Esophagus squamous epithelium (tissue), 5 donors: ENCODE measurements at regions not wholly inside any gene's neighbourhood (a gene's known extent, or its start where the extent isn't known, plus 50 kb on each side); places are given as distances from the start of the nearest gene placed in this dataset.

Source experiments
- DNase-seq: peaks from one replicate; lab custom pipeline; 2025; lab: John Stamatoyannopoulos, UW
- H3K27ac ChIP-seq, 4 donors: fragments of 200-600 bp; sonication (generic); one replicate each; pipeline ENCODE4 v1.5.1; 2016 to 2019; ENCODE audit warnings: mild to moderate bottlenecking in 1 of 4
- H3K27me3 ChIP-seq, 4 donors: fragments of 200-600 bp; sonication (generic); 1 replicate in 3 of 4; 2 replicates in 1 of 4; pipeline versions ENCODE4 v1.5.1 to v1.6.0; 2017 to 2021; ENCODE audit warnings: antibody characterized with exemption in 1 of 4
- H3K36me3 ChIP-seq, 3 donors: fragments of 200-600 bp; sonication (generic); one replicate each; pipeline ENCODE4 v1.5.1; 2016 to 2019
- H3K4me1 ChIP-seq, 3 donors: fragments of 200-600 bp; sonication (generic); one replicate each; pipeline ENCODE4 v1.5.1; 2017 to 2019
- H3K4me3 ChIP-seq, 4 donors: fragments of 200-600 bp; sonication (generic); 1 replicate in 3 of 4; 2 replicates in 1 of 4; pipeline ENCODE4 v1.5.1; 2016 to 2019; ENCODE audit warnings: mild to moderate bottlenecking in 2 of 4, moderate library complexity in 1 of 4
- H3K9me3 ChIP-seq, 3 donors: fragments of 200-600 bp; sonication (generic); one replicate each; pipeline ENCODE4 v1.5.1; 2016 to 2019
- CTCF ChIP-seq, 6 experiments: fragments of 450-650 bp in 4 of 6; fragments of 200-600 bp in 2 of 6; sonication (generic) in 2 of 6; IDR thresholded peaks; one replicate each; pipeline ENCODE4 v1.5.1; 2016 to 2019; ENCODE audit warnings: antibody characterized with exemption in 6 of 6, mild to moderate bottlenecking in 4 of 6, moderate library complexity in 4 of 6
- POLR2A ChIP-seq, 4 donors: fragments of 450-650 bp; IDR thresholded peaks; one replicate each; pipeline ENCODE4 v1.6.1; 2017; ENCODE audit warnings: antibody characterized with exemption in 4 of 4, mild to moderate bottlenecking in 4 of 4, moderate library complexity in 3 of 4
- WGBS, 2 donors: methylation state at CpG; one replicate each; pipeline ENCODE4 v1.1.5; 2018; 5-methylcytosine and 5-hydroxymethylcytosine counted together
- intact Hi-C: fragments of 100-400 bp; cut with DNase I; formaldehyde crosslinking; loops from one replicate; pipeline ENCODE4 v1.15.0; 2022
- donor health status: DM: yes; HTN: yes; CAD: no.

- TF ChIP-seq POLR2A (IDR thresholded peaks at IDR 0.05) (no peak), CTCF (IDR thresholded peaks at IDR 0.05) (no peak)
- WGBS, 2 donors: 80 to 81% methylated on average over 10 to 13 of the region's 13 CpGs
- Histone ChIP-seq H3K9me3 (no peaks in the 10 kb centered on the region), H3K27ac (no peak overlapping the region), H3K4me1 (no peaks in the 10 kb centered on the region), H3K4me3 (no peak overlapping the region), H3K27me3 (peaks cover 0 to 5% (median 0%) of the 10 kb centered on the region in 4 donors), H3K36me3 (no peaks in the 10 kb centered on the region)
- no peak for DNase-seq
- intact Hi-C loops: no loop called here
These were observed 103.3 kb upstream of the FZD10 start for GRCh38 chr12:130058926-130059472.

- 28 to 53% methylated on average over 2 to 4 of the region's 9 CpGs for WGBS, 2 donors
- TF ChIP-seq POLR2A (IDR thresholded peaks at IDR 0.05) (no peak), CTCF (IDR thresholded peaks at IDR 0.05) (no peak)
- H3K4me3 ChIP-seq: no peak overlapping the region
- H3K4me1 ChIP-seq: no peaks in the 10 kb centered on the region
- no peak for DNase-seq
- no peak overlapping the region for H3K27ac ChIP-seq
- intact Hi-C loops: no loop called here
- no peaks in the 10 kb centered on the region for H3K36me3 ChIP-seq
- peaks cover 0 to 5% (median 0%) of the 10 kb centered on the region in 4 donors for H3K27me3 ChIP-seq
- no peaks in the 10 kb centered on the region for H3K9me3 ChIP-seq
These were observed 98.4 kb upstream of the FZD10 start for GRCh38 chr12:130063866-130064265.

- no peak overlapping the region for H3K27ac ChIP-seq
- intact Hi-C loops: no loop called here
- peak in 1 of 6 experiments; percentile 16 for TF ChIP-seq CTCF (IDR thresholded peaks at IDR 0.05)
- TF ChIP-seq POLR2A (IDR thresholded peaks at IDR 0.05): no peak
- peaks cover 0 to 3% (median 0%) of the 10 kb centered on the region in 4 donors for H3K27me3 ChIP-seq
- no peaks in the 10 kb centered on the region for H3K4me1 ChIP-seq
- H3K9me3 ChIP-seq: no peaks in the 10 kb centered on the region
- 56 to 61% methylated on average over 3 to 4 of the region's 4 CpGs for WGBS, 2 donors
- H3K36me3 ChIP-seq: no peaks in the 10 kb centered on the region
- DNase-seq: no peak
- no peak overlapping the region for H3K4me3 ChIP-seq
These were observed 97.3 kb upstream of the FZD10 start for GRCh38 chr12:130064999-130065398.

GRCh38 chr12:130066742-130067141, 95.5 kb upstream of the FZD10 start:
- WGBS, 2 donors: 83 to 85% methylated on average over 4 to 5 of the region's 5 CpGs
- intact Hi-C loops: no loop called here
- TF ChIP-seq POLR2A (IDR thresholded peaks at IDR 0.05) (no peak), CTCF (IDR thresholded peaks at IDR 0.05) (no peak)
- Histone ChIP-seq H3K27ac (no peak overlapping the region), H3K4me3 (no peak overlapping the region), H3K4me1 (no peaks in the 10 kb centered on the region), H3K27me3 (no peaks in the 10 kb centered on the region), H3K9me3 (no peaks in the 10 kb centered on the region), H3K36me3 (no peaks in the 10 kb centered on the region)
- DNase-seq: no peak

GRCh38 chr12:130068741-130069140, 93.5 kb upstream of the FZD10 start:
- 91 to 92% methylated on average over 11 of the region's 11 CpGs for WGBS, 2 donors
- H3K27me3 ChIP-seq: no peaks in the 10 kb centered on the region
- no peak overlapping the region for H3K4me3 ChIP-seq
- intact Hi-C loops: no loop called here
- no peaks in the 10 kb centered on the region for H3K36me3 ChIP-seq
- no peaks in the 10 kb centered on the region for H3K9me3 ChIP-seq
- TF ChIP-seq POLR2A (IDR thresholded peaks at IDR 0.05): no peak
- no peak for TF ChIP-seq CTCF (IDR thresholded peaks at IDR 0.05)
- H3K4me1 ChIP-seq: peaks cover 0 to 9% (median 0%) of the 10 kb centered on the region in 3 donors
- DNase-seq: no peak
- H3K27ac ChIP-seq: no peak overlapping the region
